ENCODE measurements at regions not wholly inside any gene's neighbourhood (a gene's known extent, or its start where the extent isn't known, plus 50 kb on each side); places are given as distances from the start of the nearest gene placed in this dataset.

- Histone ChIP-seq H3K79me2 (ENCODE audit: control insufficient read depth, insufficient read depth, low read length) (no peaks in the 10 kb centered on the region), H3K4me2 (ENCODE audit: control insufficient read depth, extremely low read depth, insufficient read depth, low read depth, low read length) (no peak overlapping the region), H3K27ac (ENCODE audit: control insufficient read depth, insufficient read depth, low read length) (no peak overlapping the region), H3K9me3 (ENCODE audit: control insufficient read depth, low read depth, low read length) (no peaks in the 10 kb centered on the region), H3K36me3 (ENCODE audit: control insufficient read depth in 2 of 2, extremely low read depth in 1 of 2, insufficient read depth in 2 of 2, low read length in 2 of 2) (no peaks in the 10 kb centered on the region), H3K9me1 (ENCODE audit: control insufficient read depth, extremely low read depth, insufficient read depth, low read length) (no peaks in the 10 kb centered on the region), H3K4me3 (ENCODE audit: control insufficient read depth in 2 of 3, extremely low read depth in 1 of 3, insufficient read depth in 2 of 3, low read depth in 1 of 3, low read length in 3 of 3) (no peak overlapping the region), H3K27me3 (ENCODE audit: control insufficient read depth, extremely low read depth, insufficient read depth, low read length) (no peaks in the 10 kb centered on the region), H3K4me1 (ENCODE audit: control insufficient read depth, extremely low read depth, insufficient read depth, low read length) (no peaks in the 10 kb centered on the region), H4K20me1 (ENCODE audit: control insufficient read depth, extremely low read depth, insufficient read depth, low read length) (no peaks in the 10 kb centered on the region), H3K9ac (ENCODE audit: control insufficient read depth, extremely low read depth, insufficient read depth, low read length) (no peak overlapping the region), H2AFZ (ENCODE audit: control insufficient read depth, low read length) (no peak overlapping the region)
- dilution Hi-C loops (cut with MboI; ENCODE audit: extremely low pct_ligation_motif_present, low sequenced_read_pairs) = no loop called here
- DNase-seq (ENCODE audit: low read depth, low spot score) = no peak
- no peak for FAIRE-seq
- no peak for TF ChIP-seq EZH2 (IDR thresholded peaks at IDR 0.05; ENCODE audit: low read length)
- TF ChIP-seq, protein P1, sequence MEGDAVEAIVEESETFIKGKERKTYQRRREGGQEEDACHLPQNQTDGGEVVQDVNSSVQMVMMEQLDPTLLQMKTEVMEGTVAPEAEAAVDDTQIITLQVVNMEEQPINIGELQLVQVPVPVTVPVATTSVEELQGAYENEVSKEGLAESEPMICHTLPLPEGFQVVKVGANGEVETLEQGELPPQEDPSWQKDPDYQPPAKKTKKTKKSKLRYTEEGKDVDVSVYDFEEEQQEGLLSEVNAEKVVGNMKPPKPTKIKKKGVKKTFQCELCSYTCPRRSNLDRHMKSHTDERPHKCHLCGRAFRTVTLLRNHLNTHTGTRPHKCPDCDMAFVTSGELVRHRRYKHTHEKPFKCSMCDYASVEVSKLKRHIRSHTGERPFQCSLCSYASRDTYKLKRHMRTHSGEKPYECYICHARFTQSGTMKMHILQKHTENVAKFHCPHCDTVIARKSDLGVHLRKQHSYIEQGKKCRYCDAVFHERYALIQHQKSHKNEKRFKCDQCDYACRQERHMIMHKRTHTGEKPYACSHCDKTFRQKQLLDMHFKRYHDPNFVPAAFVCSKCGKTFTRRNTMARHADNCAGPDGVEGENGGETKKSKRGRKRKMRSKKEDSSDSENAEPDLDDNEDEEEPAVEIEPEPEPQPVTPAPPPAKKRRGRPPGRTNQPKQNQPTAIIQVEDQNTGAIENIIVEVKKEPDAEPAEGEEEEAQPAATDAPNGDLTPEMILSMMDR (optimal IDR thresholded peaks at IDR 0.05 in 1 of 3, IDR thresholded peaks at IDR 0.05 in 1 of 3, conservative IDR thresholded peaks at IDR 0.05 in 1 of 3; ENCODE audit: extremely low read depth in 1 of 3, insufficient read depth in 2 of 3, low read length in 3 of 3) = no peak
These were observed 587.5 kb downstream of the XIRP2 start for GRCh38 chr2:167475791-167476190.

GRCh38 chr2:167471734-167472133 is 583.5 kb downstream of the XIRP2 start:
- no peaks in the 10 kb centered on the region for H4K20me1 ChIP-seq (ENCODE audit: control insufficient read depth, extremely low read depth, insufficient read depth, low read length)
- FAIRE-seq = no peak
- H3K27me3 ChIP-seq (ENCODE audit: control insufficient read depth, extremely low read depth, insufficient read depth, low read length) = no peaks in the 10 kb centered on the region
- H3K27ac ChIP-seq (ENCODE audit: control insufficient read depth, insufficient read depth, low read length) = no peak overlapping the region
- DNase-seq (ENCODE audit: low read depth, low spot score) = no peak
- no peaks in the 10 kb centered on the region for H3K9me1 ChIP-seq (ENCODE audit: control insufficient read depth, extremely low read depth, insufficient read depth, low read length)
- H3K9me3 ChIP-seq (ENCODE audit: control insufficient read depth, low read depth, low read length) = no peaks in the 10 kb centered on the region
- H2AFZ ChIP-seq (ENCODE audit: control insufficient read depth, low read length) = no peak overlapping the region
- TF ChIP-seq, protein P1 (optimal IDR thresholded peaks at IDR 0.05 in 1 of 3, IDR thresholded peaks at IDR 0.05 in 1 of 3, conservative IDR thresholded peaks at IDR 0.05 in 1 of 3; ENCODE audit: extremely low read depth in 1 of 3, insufficient read depth in 2 of 3, low read length in 3 of 3) = no peak
- TF ChIP-seq EZH2 (IDR thresholded peaks at IDR 0.05; ENCODE audit: low read length) = no peak
- no peak overlapping the region for H3K9ac ChIP-seq (ENCODE audit: control insufficient read depth, extremely low read depth, insufficient read depth, low read length)
- no peak overlapping the region for H3K4me2 ChIP-seq (ENCODE audit: control insufficient read depth, extremely low read depth, insufficient read depth, low read depth, low read length)
- no peaks in the 10 kb centered on the region for H3K4me1 ChIP-seq (ENCODE audit: control insufficient read depth, extremely low read depth, insufficient read depth, low read length)
- H3K79me2 ChIP-seq (ENCODE audit: control insufficient read depth, insufficient read depth, low read length) = no peaks in the 10 kb centered on the region
- dilution Hi-C loops (cut with MboI; ENCODE audit: extremely low pct_ligation_motif_present, low sequenced_read_pairs) = no loop called here
- H3K36me3 ChIP-seq (ENCODE audit: control insufficient read depth in 2 of 2, extremely low read depth in 1 of 2, insufficient read depth in 2 of 2, low read length in 2 of 2) = no peaks in the 10 kb centered on the region
- H3K4me3 ChIP-seq (ENCODE audit: control insufficient read depth in 2 of 3, extremely low read depth in 1 of 3, insufficient read depth in 2 of 3, low read depth in 1 of 3, low read length in 3 of 3) = no peak overlapping the region

All from keratinocyte (primary cell).